ENCODE measurements at regions not wholly inside any gene's neighbourhood (a gene's known extent, or its start where the extent isn't known, plus 50 kb on each side); places are given as distances from the start of the nearest gene placed in this dataset.

DNA sequence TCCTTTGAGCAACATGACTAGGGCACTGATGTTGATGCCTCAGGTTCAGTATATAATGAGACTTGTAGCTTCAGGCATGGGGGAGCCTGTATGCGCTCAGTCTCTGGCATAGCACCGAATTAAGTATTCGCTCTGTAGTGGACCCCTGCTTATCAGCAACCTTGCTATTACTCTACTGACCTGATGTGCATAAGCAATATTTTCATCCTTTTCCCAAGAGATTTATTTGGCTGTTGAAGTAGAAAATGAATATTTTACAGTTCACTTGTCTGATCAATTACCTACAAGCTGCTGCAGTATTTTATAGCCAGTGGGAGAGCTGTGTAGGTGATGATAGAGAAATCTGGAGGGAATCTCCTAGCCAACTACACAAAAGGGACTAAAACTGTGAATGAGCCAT lies 781.6 kb upstream of the PHF14 start:
- no peaks in the 10 kb centered on the region for H3K27me3 ChIP-seq
- TF ChIP-seq, protein P1, sequence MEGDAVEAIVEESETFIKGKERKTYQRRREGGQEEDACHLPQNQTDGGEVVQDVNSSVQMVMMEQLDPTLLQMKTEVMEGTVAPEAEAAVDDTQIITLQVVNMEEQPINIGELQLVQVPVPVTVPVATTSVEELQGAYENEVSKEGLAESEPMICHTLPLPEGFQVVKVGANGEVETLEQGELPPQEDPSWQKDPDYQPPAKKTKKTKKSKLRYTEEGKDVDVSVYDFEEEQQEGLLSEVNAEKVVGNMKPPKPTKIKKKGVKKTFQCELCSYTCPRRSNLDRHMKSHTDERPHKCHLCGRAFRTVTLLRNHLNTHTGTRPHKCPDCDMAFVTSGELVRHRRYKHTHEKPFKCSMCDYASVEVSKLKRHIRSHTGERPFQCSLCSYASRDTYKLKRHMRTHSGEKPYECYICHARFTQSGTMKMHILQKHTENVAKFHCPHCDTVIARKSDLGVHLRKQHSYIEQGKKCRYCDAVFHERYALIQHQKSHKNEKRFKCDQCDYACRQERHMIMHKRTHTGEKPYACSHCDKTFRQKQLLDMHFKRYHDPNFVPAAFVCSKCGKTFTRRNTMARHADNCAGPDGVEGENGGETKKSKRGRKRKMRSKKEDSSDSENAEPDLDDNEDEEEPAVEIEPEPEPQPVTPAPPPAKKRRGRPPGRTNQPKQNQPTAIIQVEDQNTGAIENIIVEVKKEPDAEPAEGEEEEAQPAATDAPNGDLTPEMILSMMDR (IDR thresholded peaks at IDR 0.05): no peak
- no peak for ATAC-seq

DNA sequence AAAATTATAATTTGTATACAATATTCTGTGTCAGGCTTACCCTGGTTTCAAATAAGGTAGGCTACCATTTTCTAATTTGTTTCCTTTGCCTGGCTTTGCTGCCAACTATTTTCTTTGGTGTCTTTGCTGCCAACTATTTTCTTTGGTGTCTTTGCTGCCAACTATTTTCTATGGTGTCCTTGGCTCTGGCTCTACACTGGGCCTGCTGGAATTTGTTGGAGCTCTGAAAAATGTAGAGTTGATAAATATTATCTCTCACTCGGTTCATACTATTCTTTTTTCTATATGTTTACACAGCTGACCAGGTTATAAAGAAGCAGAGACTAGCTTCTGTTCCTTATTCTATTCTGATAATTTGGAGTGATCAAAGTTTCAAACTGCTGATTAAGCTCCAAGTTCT lies 768.0 kb upstream of the PHF14 start:
- ATAC-seq (no peak), DNase-seq (no peak)
- intact Hi-C loops (cut with DNase I): no loop called here
- no peaks in the 10 kb centered on the region for H3K27me3 ChIP-seq
- no peak overlapping the region for H3K27ac ChIP-seq
- TF ChIP-seq, protein P1 (IDR thresholded peaks at IDR 0.05): no peak
- no peak overlapping the region for H3K4me3 ChIP-seq
- no peaks in the 10 kb centered on the region for H3K9me3 ChIP-seq
- no peaks in the 10 kb centered on the region for H3K36me3 ChIP-seq
- H3K4me1 ChIP-seq: no peaks in the 10 kb centered on the region

More for the DNA sequence above, 781.6 kb upstream of the PHF14 start:
- Histone ChIP-seq H3K4me3 (no peak overlapping the region), H3K9me3 (no peaks in the 10 kb centered on the region), H3K27ac (no peak overlapping the region), H3K36me3 (no peaks in the 10 kb centered on the region), H3K4me1 (no peaks in the 10 kb centered on the region)
- no peak for DNase-seq
- intact Hi-C loops (cut with DNase I): no loop called here

DNA sequence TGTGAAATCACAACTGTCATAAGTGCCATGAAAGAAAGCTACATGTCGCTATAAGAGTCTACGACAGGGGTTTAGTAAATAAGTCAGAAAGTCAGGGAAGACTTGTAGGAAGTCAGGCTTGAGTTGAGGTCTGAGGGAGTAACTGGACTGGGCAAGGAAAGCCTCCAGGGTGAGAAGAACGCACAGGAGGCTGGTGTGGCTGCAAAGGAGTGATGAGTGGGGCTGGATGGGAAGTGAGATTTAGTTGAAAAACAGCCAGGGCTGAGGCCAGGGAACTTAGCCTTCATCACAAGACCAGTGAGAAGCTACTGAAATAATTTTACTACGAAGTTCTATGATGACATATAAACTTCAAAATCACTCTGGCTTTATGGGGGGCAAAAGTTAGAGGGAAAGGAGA lies 763.7 kb upstream of the PHF14 start:
- Histone ChIP-seq H3K4me1 (no peaks in the 10 kb centered on the region), H3K27ac (no peak overlapping the region), H3K4me3 (no peak overlapping the region), H3K36me3 (no peaks in the 10 kb centered on the region), H3K27me3 (no peaks in the 10 kb centered on the region), H3K9me3 (peaks cover 0 to 22% of the 10 kb centered on the region in 2 donors)
- TF ChIP-seq, protein P1 (IDR thresholded peaks at IDR 0.05): no peak
- intact Hi-C loops (cut with DNase I): no loop called here
- ATAC-seq (no peak), DNase-seq (no peak)

DNA sequence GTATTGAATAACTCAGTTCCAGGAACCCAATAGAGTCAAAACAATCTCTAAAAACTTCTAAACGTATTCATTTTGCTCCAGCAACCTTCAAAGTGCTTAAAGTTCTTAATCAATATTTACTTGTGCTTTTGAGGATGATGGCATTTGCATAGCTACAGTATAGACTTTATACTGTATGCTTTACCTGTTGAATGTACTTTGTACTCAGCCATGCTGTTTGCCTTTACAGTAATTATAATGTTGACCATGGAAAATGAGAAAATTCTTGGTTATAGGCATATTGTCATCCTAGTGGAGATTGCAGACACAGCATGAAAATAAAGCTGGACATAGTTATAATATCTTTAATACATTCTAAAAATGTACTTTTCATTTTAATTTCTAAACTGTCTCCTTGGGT lies 762.7 kb upstream of the PHF14 start:
- no peak for ATAC-seq
- no peak overlapping the region for H3K27ac ChIP-seq
- no peaks in the 10 kb centered on the region for H3K27me3 ChIP-seq
- H3K4me3 ChIP-seq: no peak overlapping the region
- DNase-seq: no peak
- no peaks in the 10 kb centered on the region for H3K36me3 ChIP-seq
- TF ChIP-seq, protein P1 (IDR thresholded peaks at IDR 0.05): no peak
- H3K9me3 ChIP-seq: peaks cover 0 to 27% of the 10 kb centered on the region in 2 donors
- H3K4me1 ChIP-seq: no peaks in the 10 kb centered on the region
- intact Hi-C loops (cut with DNase I): no loop called here

DNA sequence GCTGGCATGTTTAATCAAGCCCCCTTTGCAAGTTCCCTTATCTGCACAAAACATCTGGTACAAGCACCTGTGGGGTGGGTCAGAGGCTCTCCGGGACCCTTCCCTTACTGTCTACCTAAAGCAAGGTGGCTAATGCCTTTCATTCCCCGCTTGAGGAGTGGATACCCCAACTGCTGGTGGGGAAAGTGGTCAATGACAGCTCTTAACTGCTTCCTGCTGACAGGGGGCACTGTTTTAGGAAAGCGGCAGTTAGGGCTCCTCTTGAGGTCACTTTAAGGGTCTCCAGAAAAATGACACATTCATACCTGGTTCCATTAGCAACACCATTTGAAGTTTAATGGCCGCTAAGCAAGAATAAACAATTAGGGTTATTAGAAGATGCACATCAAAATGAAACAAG lies 761.8 kb upstream of the PHF14 start:
- Histone ChIP-seq H3K36me3 (no peaks in the 10 kb centered on the region), H3K9me3 (peaks cover 0 to 27% of the 10 kb centered on the region in 2 donors), H3K27me3 (no peaks in the 10 kb centered on the region), H3K27ac (no peak overlapping the region), H3K4me3 (no peak overlapping the region), H3K4me1 (no peaks in the 10 kb centered on the region)
- ATAC-seq: no peak
- intact Hi-C loops (cut with DNase I): no loop called here
- DNase-seq: no peak
- TF ChIP-seq, protein P1 (IDR thresholded peaks at IDR 0.05): no peak

All from left lung (tissue), 4 donors.